ENCODE measurements at regions not wholly inside any gene's neighbourhood (a gene's known extent, or its start where the extent isn't known, plus 50 kb on each side); places are given as distances from the start of the nearest gene placed in this dataset.

DNA sequence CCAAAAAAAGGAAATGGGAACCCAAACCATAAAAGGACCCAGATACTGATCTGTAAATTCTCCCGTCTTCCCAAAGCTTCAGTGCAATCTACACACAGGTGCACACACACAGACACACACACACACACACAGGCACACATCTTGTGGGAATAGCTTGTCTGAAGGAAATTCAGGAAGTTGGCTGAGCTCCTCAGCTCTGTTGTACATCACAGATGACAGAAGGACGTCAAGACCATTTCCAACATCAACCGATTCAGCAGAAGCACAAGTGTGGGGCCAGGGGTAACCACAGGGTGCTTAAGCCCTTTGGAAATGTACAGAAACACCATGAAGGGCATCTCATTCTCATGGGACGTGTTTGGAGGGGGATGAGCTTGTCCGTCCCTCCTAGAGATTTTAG lies 498.1 kb upstream of the PSMD7 start:
- DNase-seq, result no peak

DNA sequence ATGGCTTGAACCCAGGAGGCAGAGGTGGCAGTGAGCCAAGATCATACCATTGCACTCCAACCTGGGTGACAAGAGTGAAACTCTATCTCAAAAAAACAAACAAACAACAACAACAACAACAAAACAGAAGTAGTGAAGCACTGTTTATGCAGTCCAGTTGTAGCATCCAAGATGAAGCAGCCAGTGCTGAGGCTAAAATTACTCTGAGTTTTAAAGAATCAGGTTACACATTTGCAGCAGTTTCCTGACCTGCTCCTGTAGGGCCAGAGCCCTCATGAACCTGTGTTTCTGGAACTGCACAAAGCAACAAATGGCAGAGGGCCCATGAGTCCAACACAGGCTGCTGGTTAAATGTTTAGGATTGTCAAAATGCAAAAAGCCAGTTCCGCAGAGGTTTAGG lies 499.5 kb upstream of the PSMD7 start:
- no peak for DNase-seq

DNA sequence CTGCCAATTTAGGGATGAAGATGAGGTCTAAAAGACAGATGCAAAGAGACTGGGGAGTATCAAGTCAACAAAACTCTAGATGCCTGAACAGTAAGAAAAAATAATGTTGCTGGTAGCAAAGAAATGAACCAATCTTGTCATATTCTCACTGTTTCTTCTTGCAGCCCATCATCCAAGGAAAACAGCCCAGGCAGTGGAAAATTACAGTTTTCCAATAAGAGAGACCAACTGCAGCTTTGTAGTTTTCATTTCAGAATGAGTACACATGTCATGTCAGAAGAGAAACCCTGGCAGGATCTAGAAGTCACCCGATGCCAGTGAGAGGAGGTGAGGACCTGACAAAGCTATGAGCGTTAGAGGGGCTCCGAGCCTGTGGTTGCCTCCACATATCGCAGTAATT lies 500.4 kb upstream of the PSMD7 start:
- DNase-seq, result no peak

DNA sequence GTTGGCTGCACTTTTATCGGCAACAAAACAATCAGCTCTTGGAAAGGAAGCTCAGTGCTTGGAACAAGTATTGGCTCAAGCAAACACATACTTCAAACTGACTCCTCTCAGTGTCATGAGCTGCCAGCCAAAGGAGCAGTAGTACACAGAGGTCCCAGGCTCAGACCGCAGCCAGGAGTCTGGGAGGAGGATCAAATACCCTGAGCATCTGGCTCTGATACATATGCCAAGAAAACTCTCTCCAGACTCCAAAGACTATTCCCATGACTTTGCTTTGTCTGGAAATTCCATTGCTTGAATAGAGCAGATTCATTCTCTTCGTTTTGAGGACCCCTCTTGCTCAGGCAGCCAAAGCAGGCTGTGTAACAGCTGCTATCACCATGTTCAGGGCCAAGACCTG lies 501.6 kb upstream of the PSMD7 start:
- DNase-seq, result no peak

DNA sequence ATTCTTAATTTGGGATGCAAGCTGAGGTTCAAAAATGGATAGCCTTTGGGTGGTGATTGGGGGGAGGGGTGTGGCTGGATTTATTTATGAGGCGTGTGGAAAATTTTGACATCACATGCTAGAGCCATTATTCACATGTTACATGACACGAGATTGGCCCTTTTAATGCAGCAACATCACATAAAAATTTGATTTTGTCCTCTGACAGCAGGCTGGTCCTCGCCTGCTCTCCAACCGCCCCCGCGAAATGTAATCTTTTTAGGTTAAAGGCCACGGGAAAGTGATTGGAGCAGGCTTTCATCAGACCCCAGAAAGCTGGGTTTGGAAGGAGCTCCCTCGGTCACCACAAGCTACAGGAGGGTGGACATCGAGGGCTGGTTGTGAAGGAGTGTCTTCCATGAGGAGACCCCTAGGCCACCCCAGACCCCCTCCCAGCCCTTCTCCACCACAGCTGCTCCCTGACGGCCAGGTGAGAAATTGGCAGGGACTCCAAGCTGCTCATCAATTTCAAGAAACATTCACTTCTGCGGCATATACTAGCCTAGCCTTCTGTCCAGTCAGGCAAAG lies 502.7 kb upstream of the PSMD7 start:
- no peak for DNase-seq

DNA sequence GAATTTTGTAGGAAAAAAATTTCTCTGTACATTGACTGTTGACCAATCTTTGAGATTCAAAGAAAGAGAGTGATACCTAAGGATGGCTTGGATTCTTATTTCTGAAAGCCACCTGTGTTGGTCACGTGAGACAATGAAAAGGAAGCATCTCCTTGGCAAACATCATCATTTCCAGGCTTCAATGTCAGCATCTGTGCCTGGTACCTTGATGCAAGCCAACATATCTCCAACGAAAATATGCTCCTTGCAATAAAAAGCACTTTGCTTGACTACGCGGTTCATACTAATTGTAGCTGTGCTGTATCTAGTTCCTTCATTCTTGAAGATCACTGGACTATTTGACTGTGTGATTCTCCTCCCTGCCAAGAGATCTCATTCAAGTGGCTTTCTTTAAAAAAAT lies 503.4 kb upstream of the PSMD7 start:
- no peak for DNase-seq

DNA sequence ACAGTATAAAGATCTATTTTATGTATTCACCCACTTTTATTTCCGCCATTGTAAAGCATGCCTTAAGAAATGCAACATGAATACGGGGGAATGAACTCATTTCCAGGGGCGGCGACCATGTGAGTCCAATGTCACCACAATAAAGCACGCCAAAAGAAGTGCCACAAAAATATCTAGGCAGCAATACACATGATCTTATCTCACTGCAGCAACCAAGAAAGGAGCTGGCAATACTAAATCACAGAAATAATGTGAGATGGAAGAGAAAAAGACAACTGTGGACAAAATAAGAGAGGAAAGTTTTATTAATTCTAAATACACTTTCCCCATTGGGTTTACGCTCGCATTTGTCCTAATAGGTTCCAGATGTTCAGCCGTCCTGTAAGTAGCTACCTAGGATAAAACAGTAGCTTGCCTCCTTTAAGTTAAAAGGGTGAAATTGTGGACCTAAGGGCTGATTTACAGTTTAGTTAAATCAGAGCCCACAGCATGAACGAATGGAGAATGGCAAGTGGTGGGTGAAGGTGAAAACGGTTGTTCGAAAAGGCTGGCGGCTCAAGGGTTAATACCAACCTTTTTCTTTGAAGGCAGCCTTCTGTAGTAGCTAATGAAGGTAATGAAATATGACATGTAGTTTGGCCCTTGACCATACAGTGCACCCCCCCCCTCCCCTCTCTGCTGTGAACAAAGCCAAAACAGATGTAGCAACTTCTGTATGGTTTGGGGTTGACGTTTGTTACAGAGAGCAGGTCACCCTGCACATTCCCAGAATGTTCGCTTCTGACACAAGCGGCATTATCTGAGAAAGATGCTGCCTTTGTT lies 504.2 kb upstream of the PSMD7 start:
- no peak for DNase-seq

DNA sequence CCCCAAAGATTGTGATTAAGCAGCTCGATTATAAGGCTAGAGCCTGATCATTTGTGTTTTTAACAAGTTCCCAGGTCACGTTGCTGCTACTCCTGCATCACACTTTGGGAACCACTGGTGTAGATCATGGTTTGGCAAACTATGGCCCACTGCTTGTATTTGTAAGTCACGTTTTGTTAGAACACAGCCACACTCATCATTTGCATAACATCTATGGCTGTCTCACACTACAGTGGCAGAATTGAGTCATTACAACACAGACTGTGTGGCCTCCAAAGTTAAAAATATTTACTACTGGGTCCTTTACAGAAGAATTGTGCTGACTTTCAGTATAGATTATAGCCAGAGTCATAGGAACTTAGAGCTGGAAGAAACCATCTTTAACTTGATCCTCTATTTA lies 515.3 kb upstream of the PSMD7 start:
- no peak for DNase-seq

DNA sequence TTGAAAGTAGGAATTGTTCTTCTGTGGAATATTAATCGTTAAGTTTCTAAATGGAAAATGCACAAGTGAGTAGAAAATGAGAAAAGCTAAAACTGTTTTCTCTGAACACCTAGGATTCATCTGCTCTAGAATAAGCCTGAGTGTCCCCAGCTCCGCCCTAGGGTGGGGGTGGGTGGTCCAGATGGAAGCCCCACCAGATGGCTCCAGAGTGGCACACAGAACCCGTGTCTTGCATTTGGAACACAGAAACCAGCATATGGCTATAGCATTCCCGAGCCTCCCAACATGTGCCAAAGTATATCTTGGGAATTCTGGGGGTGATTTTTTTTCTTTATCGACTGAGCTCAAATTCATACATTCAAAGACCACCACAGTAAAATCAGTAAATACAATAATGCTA lies 517.7 kb upstream of the PSMD7 start:
- DNase-seq, result no peak

DNA sequence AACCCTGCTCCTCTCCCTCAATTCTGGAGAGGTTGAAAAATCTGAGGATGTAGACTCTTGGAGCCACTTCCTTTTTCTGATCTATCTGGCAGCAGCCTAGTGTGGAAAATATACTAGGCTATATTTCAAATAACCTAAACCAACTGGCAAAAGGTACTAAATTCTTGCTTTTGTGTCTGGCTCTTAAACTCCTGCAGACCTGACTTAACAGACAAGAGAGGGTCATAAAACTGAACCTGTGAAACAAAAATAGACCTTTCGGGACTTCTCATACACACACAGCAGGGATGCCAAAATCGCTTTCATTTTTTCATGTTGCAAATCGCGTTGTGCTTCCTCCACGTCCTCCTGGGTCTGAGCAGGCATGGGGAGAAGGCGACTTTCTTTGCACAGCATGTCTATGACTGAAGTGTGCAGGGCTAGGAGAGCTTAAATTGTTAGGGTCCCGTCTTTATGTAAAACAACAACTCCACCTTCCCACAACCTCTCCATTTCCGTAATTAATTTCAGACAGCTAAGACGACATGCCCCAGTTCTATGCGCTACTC lies 520.7 kb upstream of the PSMD7 start:
- DNase-seq, result no peak

DNA sequence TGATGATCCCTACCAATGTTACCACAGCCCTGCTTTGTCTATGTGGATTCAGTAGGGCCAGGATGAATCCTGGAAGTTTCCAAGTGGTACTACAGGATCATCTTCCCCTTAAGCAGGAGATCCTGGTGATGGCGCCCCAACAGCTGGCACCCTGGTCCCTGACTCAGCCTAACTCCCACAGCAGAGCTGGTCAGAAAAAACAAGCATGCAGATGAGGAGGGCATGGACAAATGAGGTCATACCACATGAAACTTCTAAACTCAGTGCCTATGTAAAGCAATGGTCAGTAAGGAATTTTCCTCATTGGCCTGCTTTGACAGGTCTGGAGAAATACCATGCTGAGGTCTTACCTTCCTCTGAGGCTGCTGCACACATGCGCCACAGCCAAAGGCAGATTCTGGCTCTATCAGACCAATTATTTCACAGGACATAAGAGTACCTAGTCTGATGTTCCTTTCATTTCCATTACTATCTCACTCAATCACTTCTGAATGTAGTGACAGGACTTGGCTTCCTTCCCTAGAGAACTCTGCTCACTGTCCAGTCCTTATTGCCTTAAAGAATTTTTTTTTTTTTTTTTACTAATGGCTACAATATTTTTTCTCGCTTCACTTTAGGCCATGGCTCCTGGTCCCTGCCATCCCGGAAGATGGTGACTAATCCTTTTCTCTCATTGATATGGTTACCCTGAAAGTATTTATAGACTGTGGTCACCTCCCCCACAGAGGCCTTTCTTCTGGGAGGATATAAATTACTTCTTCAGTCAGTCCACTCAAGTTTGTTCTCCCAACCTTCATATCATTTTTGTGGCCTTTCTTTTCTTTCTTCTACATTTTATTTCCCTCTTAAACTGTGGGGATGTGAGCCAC lies 525.2 kb upstream of the PSMD7 start:
- peak; percentile 64 for DNase-seq

DNA sequence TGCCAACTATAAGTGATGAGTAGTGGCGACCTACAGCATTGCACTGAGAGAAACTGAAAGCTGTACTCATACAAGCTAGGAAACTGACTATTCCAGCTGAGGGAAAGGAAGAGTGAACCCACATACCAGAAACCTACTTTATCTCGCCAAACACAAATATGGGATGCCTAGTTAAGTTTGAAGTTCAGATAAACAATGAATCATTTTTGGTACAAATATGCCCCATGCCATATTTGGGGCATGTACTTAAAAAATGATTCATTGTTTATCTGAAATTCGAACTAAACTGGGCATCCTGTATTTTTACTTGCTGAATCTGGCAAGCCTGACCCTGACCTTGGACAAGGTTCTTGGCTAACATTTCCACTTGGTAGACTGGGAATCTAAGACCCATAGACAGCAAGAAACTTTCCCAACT lies 527.8 kb upstream of the PSMD7 start:
- no peak for DNase-seq

DNA sequence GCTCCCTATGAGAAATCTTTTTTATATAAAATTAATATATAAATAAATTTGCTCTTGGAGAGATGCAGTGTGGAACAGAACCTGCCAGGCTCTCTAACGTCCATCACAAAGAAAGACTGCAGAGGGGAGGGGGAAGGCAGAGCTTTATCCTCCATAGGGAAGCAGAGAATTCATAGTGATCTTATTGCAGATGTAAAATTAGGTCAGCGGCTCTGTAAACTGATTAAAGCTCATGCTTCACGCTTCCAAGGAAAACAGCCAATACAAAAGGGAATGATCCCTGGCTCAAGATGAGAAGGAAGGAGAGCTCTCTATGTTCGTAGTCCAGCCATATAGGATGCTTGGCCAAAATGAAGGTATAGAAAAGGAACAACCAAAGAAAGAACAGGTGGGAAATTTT lies 532.3 kb upstream of the PSMD7 start:
- DNase-seq, result no peak

DNA sequence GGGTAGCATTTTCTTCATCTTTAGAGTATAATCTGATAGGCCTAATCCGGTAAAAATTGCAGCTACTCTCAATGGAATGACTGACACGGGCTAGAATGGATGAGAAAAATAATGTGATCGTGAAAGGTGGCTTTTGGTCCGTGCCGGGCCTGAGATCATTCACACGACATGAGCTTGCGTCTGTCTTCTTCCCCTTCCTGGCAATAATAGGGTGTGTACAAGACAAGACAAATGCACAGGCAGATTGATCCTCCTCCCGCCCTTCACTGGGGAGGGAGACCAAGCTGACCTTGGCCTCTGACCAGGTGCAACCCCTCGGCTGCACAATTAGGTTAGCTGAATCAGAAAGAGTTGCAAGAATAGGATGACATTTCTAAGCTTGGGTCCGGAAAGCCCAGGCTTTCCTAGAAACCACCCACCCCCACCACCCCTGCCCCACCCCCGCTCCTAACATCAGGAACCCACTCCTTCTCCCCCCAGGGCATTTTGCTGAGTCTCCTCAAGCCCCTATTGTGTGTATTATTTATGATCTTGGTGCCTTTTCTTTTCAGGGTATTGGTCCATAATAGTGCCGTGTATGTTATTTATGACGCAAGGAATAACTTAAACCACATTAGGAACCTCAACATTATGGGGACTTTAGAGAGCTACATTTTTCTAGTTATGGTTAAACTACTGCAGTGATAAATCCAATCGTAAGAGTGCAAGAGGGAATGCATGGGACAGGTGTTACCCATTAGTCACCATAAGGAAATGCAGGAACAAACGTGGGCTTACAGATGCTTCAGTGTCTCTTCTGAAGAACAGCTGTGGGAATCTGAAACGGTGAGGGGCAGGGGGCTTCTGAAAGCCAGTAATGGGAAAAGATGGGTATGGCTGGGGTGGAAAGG lies 540.1 kb upstream of the PSMD7 start:
- no peak for DNase-seq

DNA sequence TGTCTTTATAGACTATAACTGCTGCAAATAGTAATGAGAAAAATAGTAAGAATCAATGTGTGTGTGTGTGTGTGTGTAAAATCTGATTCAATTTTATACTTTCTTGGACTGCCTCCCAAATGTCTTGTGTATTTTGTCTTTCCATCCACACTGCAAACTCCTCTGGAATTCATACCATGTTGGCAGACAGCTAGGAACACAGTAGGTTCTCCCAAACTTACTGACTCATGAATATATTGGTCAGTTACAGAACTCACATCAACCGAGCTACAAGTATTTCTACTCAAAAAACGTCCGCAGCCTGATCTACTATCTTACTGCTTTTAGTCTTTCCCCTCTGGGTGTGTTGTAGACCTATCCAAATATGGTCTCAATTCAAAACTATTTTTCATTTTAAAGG lies 542.7 kb upstream of the PSMD7 start:
- no peak for DNase-seq

DNA sequence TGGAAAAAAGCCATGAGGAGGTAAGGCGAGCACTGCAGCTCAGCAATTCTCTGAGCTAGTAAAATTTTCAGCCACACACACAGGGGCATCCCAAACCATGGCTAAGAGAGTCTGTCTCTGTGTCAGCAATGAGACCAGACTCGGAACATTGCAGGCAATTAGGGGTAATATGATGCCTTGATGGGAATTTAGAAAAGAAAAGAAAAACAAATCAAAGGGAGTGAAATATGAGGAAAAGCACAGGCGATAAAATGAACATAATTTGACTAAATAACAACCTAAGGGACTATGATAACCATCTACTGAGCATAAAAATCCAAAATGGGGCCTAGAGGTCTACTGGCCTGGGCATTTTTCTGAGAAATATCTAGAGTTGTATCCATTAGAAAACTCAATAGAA lies 546.0 kb upstream of the PSMD7 start:
- no peak for DNase-seq

DNA sequence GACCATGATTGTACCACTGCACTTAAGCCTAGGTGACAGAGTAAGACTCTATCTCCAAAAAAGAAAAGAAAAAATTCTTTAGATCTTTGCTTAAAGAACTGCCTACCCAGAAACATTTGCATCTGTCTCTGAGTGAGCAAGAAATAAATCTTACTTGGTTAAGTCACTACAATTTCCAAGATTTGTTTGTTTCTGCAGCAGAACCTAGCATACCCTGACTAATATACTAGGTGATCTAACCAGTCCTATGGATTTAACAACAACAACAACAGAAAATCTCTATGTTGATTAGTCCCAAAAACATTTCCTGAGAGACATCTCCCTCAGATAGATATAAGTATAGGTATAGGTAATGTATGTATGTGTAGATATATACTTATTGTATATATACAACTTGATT lies 549.3 kb upstream of the PSMD7 start:
- no peak for DNase-seq

DNA sequence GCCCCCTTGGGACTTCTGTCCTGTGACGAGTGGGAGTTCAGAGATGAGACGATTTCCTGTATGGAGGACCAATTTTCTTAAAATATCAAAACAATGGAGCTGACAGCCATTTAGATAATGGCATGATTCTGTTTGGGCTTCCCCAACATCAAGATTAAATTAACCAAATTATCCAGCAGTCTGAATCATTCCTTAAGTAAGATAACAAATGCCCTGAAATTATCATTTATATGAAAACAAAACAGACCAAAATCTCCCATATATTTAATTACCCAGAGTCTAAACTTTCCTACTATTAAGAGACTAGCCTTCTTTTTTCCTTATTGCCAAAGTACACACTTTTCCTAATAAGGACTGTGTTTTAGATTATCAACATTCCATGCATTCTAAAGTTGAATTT lies 550.1 kb upstream of the PSMD7 start:
- DNase-seq, result no peak

DNA sequence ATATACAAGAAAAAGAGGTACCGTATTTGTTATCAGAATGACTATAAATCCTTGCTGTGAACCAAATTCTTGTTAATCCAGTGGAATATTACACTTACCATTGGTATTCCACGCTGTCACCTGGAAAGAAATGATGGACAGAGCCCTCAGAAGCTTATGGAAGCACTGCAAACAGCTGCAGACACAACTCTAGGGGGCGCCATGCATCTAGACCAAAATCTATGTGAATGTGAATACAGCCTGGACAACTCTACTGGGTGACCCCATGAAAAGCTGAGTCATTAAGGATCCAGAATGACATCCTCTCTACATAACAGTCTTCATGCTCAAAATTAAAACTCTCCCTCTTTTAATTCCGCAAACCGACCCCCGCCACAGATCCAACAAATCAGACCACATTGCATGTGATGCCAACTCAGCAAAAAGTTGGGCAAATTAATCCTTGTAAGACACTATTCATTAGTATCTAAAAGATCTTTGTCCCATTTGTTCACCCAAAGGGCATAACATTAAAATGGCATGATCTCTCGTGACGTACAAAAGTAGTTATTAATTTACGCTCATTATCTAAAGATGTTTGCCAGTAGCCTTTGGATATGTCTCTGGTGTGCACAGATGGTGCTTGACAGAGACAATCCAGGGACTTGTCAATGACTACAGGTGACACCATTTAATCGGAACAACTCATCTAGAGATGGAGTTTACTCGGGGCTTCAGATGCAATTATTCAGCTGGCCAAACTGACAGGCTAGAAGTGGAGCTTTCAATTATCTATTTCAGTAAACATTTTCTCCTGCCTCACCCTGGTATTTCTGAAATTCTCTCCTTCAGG lies 552.7 kb upstream of the PSMD7 start:
- no peak for DNase-seq

DNA sequence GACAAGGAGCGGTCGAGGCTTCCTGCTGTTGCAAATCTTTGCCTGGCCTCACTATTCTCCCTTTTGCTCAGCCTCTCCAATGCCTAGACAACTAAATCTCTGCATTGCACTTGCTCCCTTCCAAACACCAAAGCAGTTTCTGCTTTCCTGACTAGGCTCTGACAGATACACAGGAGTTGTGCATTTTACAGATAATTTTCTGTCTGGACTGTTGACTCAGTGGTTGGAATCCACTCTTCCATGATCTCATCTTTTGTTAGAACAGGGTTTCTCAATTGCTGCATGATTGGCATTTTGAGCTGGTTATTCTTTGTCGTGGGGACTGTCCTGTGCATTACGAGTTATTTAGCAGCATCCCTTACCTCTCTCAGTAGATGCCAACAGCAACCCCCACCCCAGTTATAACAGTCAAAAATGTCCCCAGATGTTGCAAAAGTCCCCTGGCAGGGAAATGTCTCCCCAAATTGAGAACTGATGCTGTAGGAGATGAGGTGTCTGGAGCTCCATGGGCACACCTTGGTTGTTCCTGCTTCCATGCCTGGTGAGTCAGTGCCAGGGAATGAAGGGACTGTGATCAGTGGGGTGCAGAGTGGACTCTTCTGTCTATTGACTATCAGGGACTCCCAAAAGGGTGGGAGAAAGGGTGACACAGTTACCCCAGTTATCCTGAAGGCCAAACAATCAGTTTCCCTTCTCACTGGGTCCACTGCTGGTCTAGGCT lies 557.4 kb upstream of the PSMD7 start:
- DNase-seq, result no peak

DNA sequence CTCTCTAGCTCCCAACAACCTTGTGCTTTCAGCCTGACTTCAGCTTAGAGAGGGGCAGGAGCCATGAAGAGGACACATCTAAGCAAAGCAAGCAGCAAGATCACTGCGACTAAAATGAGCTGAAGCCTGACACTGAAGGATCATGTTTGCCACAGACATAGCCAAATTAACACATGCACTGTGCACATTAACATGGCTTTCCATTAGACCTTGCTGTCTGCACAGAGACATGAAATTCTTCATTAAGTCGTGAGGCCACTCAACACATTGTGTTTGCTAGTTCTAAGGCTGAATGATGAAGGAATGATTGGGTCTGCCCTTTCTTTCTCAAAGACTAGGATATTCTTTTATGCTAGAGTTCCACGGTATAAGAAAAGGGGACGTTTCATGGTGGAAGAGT lies 558.3 kb upstream of the PSMD7 start:
- DNase-seq, result no peak
